Ovary (tissue), 7 donors: ENCODE measurements at regions not wholly inside any gene's neighbourhood (a gene's known extent, or its start where the extent isn't known, plus 50 kb on each side); places are given as distances from the start of the nearest gene placed in this dataset.

Experiments used
- DNase-seq, 5 donors: peaks; one replicate each; pipeline ENCODE4 v3.0.0-alpha.2; 2019 to 2020
- H3K27ac ChIP-seq, 2 donors: fragments of 200-600 bp; one replicate each; pipeline versions ENCODE4 v1.5.1 to v1.8.0; 2019 to 2022
- H3K27me3 ChIP-seq: fragments of 200-600 bp; one replicate; pipeline ENCODE4 v1.8.0; 2022
- H3K36me3 ChIP-seq: fragments of 200-600 bp; sonication (generic); one replicate; pipeline ENCODE4 v1.5.1; 2019
- H3K4me1 ChIP-seq: one replicate; pipeline ENCODE4 v1.8.1; 2013; ENCODE audit warnings: mild to moderate bottlenecking, moderate library complexity; ENCODE audit not compliant: insufficient read depth
- H3K4me3 ChIP-seq: fragments of 200-600 bp; sonication (generic); one replicate; pipeline ENCODE4 v1.5.1; 2017
- H3K9me3 ChIP-seq, 2 donors: fragments of 200-600 bp in 1 of 2; sonication (generic) in 1 of 2; one replicate each; pipeline versions ENCODE4 v1.5.1 to v1.8.1; 2013 to 2019; ENCODE audit warnings: mild to moderate bottlenecking in 1 of 2, moderate library complexity in 1 of 2
- EP300 ChIP-seq: sonication (generic); formaldehyde crosslinking; IDR thresholded peaks from one replicate; pipeline ENCODE4 v1.6.1; 2017; ENCODE audit warnings: antibody characterized with exemption
- POLR2A ChIP-seq: fragments of 450-650 bp; IDR thresholded peaks from one replicate; pipeline ENCODE4 v1.6.1; 2017; ENCODE audit warnings: antibody characterized with exemption, mild to moderate bottlenecking, moderate library complexity
- WGBS, 3 donors: extraction: QIAGEN DNeasy Blood & Tissue Kit in 1 of 3; methylation state at CpG; one replicate each; pipeline versions ENCODE4 v1.1.5 to v1.1.7; 2013 to 2017; 5-methylcytosine and 5-hydroxymethylcytosine counted together
- intact Hi-C, 4 donors: fragments of 100-400 bp; cut with DNase I; formaldehyde crosslinking; loops; one replicate each; pipeline versions ENCODE4 v1.11.0 to v1.15.1; 2022 to 2023
- TF ChIP-seq, protein P1 (sequence below), 3 donors: fragments of 450-650 bp in 2 of 3; fragments of 200-600 bp in 1 of 3; IDR thresholded peaks; one replicate each; pipeline versions ENCODE4 v1.5.1 to v1.8.0; 2016 to 2022; ENCODE audit warnings: antibody characterized with exemption in 3 of 3, mild to moderate bottlenecking in 1 of 3
- donor health status: DM: no; HTN: no; CAD: no; lungs with moderate emphysema.
- donor health status: DM: no; HTN: no; CAD: no.
- donor health status: Bipolar disorder and iron deficiency.
- donor health status: DM: no; HTN: no; CAD: no.
- donor health status: DM: yes; HTN: yes; CAD: no.

DNA sequence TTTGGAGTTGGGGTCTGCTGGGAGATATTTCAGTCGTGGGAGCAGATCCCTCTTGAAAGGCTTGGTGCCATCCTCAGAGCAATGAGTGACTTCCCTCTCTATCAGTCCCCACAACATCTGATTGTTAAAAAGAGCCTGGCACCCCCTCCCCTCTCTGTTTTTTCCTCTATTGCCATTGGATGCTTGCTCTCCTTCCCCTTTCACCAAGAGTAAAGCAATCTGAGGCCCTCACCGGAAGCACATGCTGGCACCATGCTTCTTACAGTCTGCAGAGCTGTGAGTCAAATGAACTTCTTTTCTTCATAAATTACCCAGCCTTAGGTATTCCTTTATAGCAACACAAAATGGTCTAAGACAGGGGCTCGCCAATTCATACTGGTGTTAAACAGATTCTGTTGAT lies 99.1 kb upstream of the CCND2 start:
- WGBS, 3 donors = 80 to 89% (median 85%) methylated on average over 3 of the region's 3 CpGs
- no peaks in the 10 kb centered on the region for H3K4me1 ChIP-seq
- no peaks in the 10 kb centered on the region for H3K36me3 ChIP-seq
- intact Hi-C loops = no loop called here
- H3K9me3 ChIP-seq = no peaks in the 10 kb centered on the region
- no peak overlapping the region for H3K4me3 ChIP-seq
- TF ChIP-seq, protein P1, sequence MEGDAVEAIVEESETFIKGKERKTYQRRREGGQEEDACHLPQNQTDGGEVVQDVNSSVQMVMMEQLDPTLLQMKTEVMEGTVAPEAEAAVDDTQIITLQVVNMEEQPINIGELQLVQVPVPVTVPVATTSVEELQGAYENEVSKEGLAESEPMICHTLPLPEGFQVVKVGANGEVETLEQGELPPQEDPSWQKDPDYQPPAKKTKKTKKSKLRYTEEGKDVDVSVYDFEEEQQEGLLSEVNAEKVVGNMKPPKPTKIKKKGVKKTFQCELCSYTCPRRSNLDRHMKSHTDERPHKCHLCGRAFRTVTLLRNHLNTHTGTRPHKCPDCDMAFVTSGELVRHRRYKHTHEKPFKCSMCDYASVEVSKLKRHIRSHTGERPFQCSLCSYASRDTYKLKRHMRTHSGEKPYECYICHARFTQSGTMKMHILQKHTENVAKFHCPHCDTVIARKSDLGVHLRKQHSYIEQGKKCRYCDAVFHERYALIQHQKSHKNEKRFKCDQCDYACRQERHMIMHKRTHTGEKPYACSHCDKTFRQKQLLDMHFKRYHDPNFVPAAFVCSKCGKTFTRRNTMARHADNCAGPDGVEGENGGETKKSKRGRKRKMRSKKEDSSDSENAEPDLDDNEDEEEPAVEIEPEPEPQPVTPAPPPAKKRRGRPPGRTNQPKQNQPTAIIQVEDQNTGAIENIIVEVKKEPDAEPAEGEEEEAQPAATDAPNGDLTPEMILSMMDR (IDR thresholded peaks at IDR 0.05) = no peak
- TF ChIP-seq POLR2A (no peak), EP300 (no peak)
- H3K27me3 ChIP-seq = no peaks in the 10 kb centered on the region
- DNase-seq = no peak
- no peak overlapping the region for H3K27ac ChIP-seq

DNA sequence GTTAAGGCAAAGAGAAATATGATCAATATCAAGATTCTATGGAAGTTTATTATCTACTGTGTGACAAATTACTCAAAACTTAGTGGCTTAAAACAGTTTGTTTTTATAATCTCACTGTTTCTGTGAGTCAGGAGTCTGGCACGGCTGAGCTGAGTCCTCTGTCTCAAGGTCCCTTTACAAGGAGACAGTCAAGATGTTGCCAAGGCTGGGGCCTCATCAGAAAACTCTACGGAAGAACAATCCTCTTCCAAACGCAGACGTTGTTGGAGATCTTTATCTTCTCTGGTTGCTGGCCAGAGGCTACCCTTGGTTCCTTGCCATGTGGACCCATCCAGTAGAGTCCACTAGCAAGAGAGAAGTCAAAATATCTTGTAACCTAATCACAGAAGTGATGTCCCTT lies 100.6 kb upstream of the CCND2 start:
- H3K4me3 ChIP-seq = no peak overlapping the region
- no peaks in the 10 kb centered on the region for H3K9me3 ChIP-seq
- H3K27ac ChIP-seq = no peak overlapping the region
- no peak for DNase-seq
- no peaks in the 10 kb centered on the region for H3K27me3 ChIP-seq
- WGBS, 3 donors = 10 to 27% (median 13%) methylated on average over 4 of the region's 4 CpGs
- TF ChIP-seq POLR2A = no peak
- no peak for TF ChIP-seq EP300
- TF ChIP-seq, protein P1 (IDR thresholded peaks at IDR 0.05) = no peak
- no peaks in the 10 kb centered on the region for H3K4me1 ChIP-seq
- intact Hi-C loops = no loop called here
- no peaks in the 10 kb centered on the region for H3K36me3 ChIP-seq

DNA sequence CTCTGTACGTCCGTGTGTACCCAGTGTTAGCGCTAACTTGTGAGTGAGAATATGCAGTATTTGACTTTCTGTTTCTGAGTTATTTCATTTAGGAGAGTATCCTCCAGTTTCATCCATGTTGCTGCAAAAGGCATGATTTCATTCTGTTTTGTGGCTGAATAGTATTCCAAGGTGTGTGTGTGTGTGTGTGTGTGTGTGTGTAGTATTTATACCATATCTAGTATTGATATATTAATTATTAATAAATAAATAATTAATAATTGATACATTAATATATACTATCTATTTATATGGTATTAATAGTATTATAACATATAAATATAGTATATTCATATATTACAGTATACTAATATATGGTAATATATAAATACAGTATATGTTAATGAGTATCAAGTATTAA lies 101.8 kb upstream of the CCND2 start:
- Histone ChIP-seq H3K27ac (no peak overlapping the region), H3K27me3 (no peaks in the 10 kb centered on the region), H3K36me3 (no peaks in the 10 kb centered on the region), H3K9me3 (no peaks in the 10 kb centered on the region), H3K4me1 (no peaks in the 10 kb centered on the region), H3K4me3 (no peak overlapping the region)
- no peak for DNase-seq
- intact Hi-C loops = no loop called here
- 85 to 92% (median 89%) methylated on average over 3 of the region's 3 CpGs for WGBS, 3 donors
- TF ChIP-seq EP300 = no peak

DNA sequence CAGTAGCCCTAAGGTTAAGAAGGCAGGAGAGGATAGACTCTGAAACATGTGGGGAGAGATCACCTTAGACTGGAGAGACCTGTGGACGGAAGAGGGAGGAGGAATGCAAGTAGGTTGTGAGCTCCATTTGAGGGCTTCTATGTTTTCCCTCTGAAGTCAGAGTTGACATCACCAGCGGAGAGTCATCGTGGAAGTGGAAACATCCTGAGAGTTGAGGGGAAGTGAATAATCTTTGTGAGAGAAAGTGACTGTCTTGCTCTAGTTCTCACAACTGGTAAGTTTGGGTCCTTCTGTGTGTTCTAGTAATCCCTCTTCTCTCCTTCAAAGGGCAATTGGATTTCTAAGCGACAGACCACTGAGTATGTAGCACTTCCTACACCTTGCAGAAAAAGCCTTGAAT lies 103.6 kb upstream of the CCND2 start:
- TF ChIP-seq, protein P1 (IDR thresholded peaks at IDR 0.05) = no peak
- TF ChIP-seq POLR2A = no peak
- TF ChIP-seq EP300 = no peak
- Histone ChIP-seq H3K4me1 (no peaks in the 10 kb centered on the region), H3K9me3 (no peaks in the 10 kb centered on the region), H3K36me3 (no peaks in the 10 kb centered on the region), H3K27ac (no peak overlapping the region), H3K4me3 (no peak overlapping the region), H3K27me3 (no peaks in the 10 kb centered on the region)
- intact Hi-C loops = no loop called here
- DNase-seq = no peak
- WGBS, 3 donors = 77 to 81% (median 81%) methylated on average over 4 of the region's 4 CpGs

DNA sequence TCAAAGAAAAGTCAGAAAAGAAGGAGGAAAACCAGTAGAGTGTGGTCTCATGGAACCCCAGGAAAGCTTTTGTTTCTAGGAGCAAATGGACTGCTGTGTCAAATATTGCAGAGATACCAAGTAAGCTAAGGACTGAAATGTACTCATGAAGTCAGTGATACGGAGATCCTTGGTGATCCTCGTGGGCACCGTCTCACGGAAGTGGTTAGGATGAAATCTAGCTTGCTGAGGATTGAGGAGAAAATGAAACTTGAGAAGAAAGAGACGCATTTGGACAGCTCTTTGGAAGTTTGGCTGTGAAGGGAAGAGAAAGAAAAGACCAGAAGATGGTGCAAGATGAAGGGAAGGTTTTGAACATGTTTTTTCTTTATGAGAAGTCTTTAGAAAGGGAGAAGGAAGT lies 104.0 kb upstream of the CCND2 start:
- no peak overlapping the region for H3K27ac ChIP-seq
- H3K4me1 ChIP-seq = no peaks in the 10 kb centered on the region
- WGBS, 3 donors = 76 to 78% (median 76%) methylated on average over 5 of the region's 5 CpGs
- no peak overlapping the region for H3K4me3 ChIP-seq
- TF ChIP-seq POLR2A (no peak), EP300 (no peak)
- TF ChIP-seq, protein P1 (IDR thresholded peaks at IDR 0.05) = no peak
- DNase-seq = no peak
- no peaks in the 10 kb centered on the region for H3K36me3 ChIP-seq
- intact Hi-C loops = no loop called here
- H3K27me3 ChIP-seq = no peaks in the 10 kb centered on the region
- H3K9me3 ChIP-seq = no peaks in the 10 kb centered on the region
